HepG2 (cell line): ENCODE measurements at regions not wholly inside any gene's neighbourhood (a gene's known extent, or its start where the extent isn't known, plus 50 kb on each side); places are given as distances from the start of the nearest gene placed in this dataset.

ENCODE experiments used
- FOXA1 ChIP-seq, 2 experiments: fragments of 450-650 bp in 1 of 2; sonication (generic) in 1 of 2; formaldehyde crosslinking in 1 of 2; IDR thresholded peaks; 2 replicates each; pipeline versions ENCODE4 v1.4.0 to v1.6.1; 2016 to 2020; ENCODE audit warnings: missing genetic modification reagents in 1 of 2
- FOXA3 ChIP-seq: IDR thresholded peaks from 2 replicates; pipeline ENCODE4 v1.6.1; 2016; ENCODE audit warnings: missing genetic modification reagents, missing compliant biosample characterization
- TRIM24 ChIP-seq: sonication (generic); formaldehyde crosslinking; IDR thresholded peaks from 2 replicates; pipeline ENCODE4 v1.8.0; 2022; ENCODE audit warnings: mild to moderate bottlenecking, missing genetic modification reagents
- ZFP36L2 ChIP-seq: sonication (generic); formaldehyde crosslinking; IDR thresholded peaks from 2 replicates; pipeline ENCODE4 v1.4.0; 2020; ENCODE audit warnings: missing genetic modification reagents
- ZNF263 ChIP-seq: sonication (generic); formaldehyde crosslinking; IDR thresholded peaks from 2 replicates; pipeline ENCODE4 v1.4.0; 2020; ENCODE audit warnings: missing genetic modification reagents
- ZNF292 ChIP-seq: sonication (generic); formaldehyde crosslinking; IDR thresholded peaks from 2 replicates; pipeline ENCODE4 v1.8.1; 2022; ENCODE audit warnings: mild to moderate bottlenecking, low read depth, missing genetic modification reagents, borderline replicate concordance
- ZNF337 ChIP-seq: sonication (generic); formaldehyde crosslinking; IDR thresholded peaks from 2 replicates; pipeline ENCODE4 v1.5.1; 2020; ENCODE audit warnings: missing genetic modification reagents, low read depth, mild to moderate bottlenecking, borderline replicate concordance
- ZNF605 ChIP-seq: sonication (generic); formaldehyde crosslinking; IDR thresholded peaks from 2 replicates; pipeline ENCODE4 v1.8.0; 2022; ENCODE audit warnings: mild to moderate bottlenecking, missing genetic modification reagents
- ZNF737 ChIP-seq: sonication (generic); formaldehyde crosslinking; IDR thresholded peaks from 2 replicates; pipeline ENCODE4 v1.5.0; 2020; ENCODE audit warnings: missing genetic modification reagents, mild to moderate bottlenecking, borderline replicate concordance
- ZNF883 ChIP-seq: sonication (generic); formaldehyde crosslinking; IDR thresholded peaks from 2 replicates; pipeline ENCODE4 v1.5.1; 2020; ENCODE audit warnings: mild to moderate bottlenecking, missing genetic modification reagents; ENCODE audit errors: not compliant biosample characterization
- TF ChIP-seq, protein P1 (sequence below): sonication (generic); formaldehyde crosslinking; IDR thresholded peaks from 2 replicates; pipeline ENCODE4 v1.4.0; 2020; ENCODE audit warnings: mild to moderate bottlenecking, missing genetic modification reagents
- TF ChIP-seq, protein P2 (sequence below): sonication (generic); formaldehyde crosslinking; IDR thresholded peaks from 2 replicates; pipeline ENCODE4 v1.8.0; 2022; ENCODE audit warnings: mild to moderate bottlenecking, missing genetic modification reagents; ENCODE audit not compliant: insufficient replicate concordance
- TF ChIP-seq, protein P3 (sequence below): sonication (generic); formaldehyde crosslinking; IDR thresholded peaks from 2 replicates; pipeline ENCODE4 v1.4.0; 2020; ENCODE audit warnings: mild to moderate bottlenecking, low read depth, missing genetic modification reagents

DNA sequence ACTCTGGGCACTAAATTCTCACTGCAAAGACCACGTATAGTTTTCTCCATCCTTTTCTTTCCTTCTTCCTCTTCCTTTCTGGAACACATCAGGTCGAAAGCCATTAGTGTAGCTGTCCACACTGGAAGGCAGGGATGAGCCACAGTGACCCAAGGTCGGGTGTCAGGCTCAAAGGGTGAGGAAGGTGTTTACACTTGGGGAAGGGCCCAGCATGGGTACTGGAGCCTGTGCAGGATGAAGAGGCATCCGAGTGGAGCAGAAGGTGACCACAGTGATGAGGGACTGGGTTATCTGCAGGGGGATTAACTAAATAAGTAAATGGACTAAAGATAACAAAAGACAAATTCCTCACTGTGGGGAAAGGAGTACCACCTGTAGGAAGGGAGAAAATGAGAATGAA lies 164.0 kb downstream of the SOX9 start (continued):
- TF ChIP-seq, protein P1, sequence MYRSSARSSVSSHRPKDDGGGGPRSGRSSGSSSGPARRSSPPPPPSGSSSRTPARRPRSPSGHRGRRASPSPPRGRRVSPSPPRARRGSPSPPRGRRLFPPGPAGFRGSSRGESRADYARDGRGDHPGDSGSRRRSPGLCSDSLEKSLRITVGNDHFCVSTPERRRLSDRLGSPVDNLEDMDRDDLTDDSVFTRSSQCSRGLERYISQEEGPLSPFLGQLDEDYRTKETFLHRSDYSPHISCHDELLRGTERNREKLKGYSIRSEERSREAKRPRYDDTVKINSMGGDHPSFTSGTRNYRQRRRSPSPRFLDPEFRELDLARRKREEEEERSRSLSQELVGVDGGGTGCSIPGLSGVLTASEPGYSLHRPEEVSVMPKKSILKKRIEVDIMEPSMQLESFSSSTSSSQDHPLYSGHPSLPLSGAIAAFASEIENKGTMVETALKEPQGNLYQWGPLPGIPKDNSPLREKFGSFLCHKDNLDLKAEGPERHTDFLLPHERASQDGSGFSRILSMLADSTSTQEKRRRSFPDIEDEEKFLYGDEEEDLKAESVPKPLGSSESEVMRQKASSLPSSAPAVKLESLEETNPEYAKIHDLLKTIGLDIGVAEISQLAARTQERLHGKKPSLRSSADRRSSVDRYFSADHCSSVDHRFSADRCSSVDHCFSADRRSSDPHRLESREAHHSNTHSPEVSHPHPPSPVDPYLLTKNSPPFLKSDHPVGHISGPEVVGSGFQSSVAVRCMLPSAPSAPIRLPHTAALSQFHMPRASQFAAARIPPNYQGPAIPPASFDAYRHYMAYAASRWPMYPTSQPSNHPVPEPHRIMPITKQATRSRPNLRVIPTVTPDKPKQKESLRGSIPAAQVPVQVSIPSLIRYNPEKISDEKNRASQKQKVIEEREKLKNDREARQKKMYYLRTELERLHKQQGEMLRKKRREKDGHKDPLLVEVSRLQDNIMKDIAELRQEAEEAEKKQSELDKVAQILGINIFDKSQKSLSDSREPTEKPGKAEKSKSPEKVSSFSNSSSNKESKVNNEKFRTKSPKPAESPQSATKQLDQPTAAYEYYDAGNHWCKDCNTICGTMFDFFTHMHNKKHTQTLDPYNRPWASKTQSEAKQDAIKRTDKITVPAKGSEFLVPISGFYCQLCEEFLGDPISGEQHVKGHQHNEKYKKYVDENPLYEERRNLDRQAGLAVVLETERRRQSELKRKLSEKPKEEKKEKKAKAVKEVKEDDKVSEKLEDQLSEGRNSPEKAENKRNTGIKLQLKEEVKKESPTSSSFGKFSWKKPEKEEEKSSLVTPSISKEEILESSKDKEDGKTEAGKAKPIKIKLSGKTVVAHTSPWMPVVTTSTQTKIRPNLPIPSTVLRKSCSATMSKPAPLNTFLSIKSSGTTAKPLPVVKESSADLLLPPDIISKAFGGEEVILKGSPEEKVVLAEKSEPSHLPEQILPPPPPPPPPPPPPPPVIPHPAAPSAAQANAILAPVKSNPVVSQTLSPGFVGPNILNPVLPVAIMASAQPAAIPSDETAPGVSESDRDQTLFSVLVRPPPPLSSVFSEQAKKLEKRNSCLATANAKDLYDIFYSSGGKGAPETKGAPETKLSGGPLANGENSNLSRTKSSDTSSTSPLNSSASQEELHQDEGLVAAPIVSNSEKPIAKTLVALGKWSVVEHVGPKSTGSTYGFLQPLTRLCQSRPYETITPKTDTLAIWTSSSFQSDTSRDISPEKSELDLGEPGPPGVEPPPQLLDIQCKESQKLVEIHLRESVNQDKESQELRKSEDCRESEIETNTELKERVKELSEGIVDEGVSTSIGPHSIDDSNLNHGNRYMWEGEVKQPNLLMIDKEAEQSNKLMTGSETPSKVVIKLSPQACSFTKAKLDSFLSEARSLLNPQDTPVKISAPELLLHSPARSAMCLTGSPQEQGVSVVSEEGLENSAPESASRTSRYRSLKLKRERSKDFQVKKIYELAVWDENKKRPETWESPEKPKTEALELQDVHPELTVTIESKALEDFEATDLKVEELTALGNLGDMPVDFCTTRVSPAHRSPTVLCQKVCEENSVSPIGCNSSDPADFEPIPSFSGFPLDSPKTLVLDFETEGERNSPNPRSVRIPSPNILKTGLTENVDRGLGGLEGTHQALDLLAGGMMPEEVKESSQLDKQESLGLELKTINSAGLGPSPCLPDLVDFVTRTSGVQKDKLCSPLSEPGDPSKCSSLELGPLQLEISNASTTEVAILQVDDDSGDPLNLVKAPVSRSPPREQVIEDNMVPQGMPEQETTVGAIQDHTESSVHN (CRISPR knock-in tag), result no peak
- no peak for TF ChIP-seq ZNF883
- peak; percentile 13; the same call in 1 of the 2 replicates for TF ChIP-seq ZNF263 (CRISPR knock-in tag)
- TF ChIP-seq FOXA3 (CRISPR knock-in tag), result peak; percentile 66; the same call in 1 of the 2 replicates
- TF ChIP-seq, protein P2, sequence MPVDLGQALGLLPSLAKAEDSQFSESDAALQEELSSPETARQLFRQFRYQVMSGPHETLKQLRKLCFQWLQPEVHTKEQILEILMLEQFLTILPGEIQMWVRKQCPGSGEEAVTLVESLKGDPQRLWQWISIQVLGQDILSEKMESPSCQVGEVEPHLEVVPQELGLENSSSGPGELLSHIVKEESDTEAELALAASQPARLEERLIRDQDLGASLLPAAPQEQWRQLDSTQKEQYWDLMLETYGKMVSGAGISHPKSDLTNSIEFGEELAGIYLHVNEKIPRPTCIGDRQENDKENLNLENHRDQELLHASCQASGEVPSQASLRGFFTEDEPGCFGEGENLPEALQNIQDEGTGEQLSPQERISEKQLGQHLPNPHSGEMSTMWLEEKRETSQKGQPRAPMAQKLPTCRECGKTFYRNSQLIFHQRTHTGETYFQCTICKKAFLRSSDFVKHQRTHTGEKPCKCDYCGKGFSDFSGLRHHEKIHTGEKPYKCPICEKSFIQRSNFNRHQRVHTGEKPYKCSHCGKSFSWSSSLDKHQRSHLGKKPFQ (CRISPR knock-in tag), result no peak
- TF ChIP-seq, protein P3, sequence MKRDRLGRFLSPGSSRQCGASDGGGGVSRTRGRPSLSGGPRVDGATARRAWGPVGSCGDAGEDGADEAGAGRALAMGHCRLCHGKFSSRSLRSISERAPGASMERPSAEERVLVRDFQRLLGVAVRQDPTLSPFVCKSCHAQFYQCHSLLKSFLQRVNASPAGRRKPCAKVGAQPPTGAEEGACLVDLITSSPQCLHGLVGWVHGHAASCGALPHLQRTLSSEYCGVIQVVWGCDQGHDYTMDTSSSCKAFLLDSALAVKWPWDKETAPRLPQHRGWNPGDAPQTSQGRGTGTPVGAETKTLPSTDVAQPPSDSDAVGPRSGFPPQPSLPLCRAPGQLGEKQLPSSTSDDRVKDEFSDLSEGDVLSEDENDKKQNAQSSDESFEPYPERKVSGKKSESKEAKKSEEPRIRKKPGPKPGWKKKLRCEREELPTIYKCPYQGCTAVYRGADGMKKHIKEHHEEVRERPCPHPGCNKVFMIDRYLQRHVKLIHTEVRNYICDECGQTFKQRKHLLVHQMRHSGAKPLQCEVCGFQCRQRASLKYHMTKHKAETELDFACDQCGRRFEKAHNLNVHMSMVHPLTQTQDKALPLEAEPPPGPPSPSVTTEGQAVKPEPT (CRISPR knock-in tag), result no peak
- peak; percentile 27; the same call in 1 of the 2 replicates for TF ChIP-seq ZNF292 (CRISPR knock-in tag)
- TF ChIP-seq ZNF337 (CRISPR knock-in tag), result no peak
- no peak for TF ChIP-seq ZNF605 (CRISPR knock-in tag)
- no peak for TF ChIP-seq TRIM24 (CRISPR knock-in tag)
- no peak for TF ChIP-seq FOXA1 (IDR thresholded peaks at IDR 0.05)
- peak; percentile 66 for TF ChIP-seq FOXA1 (CRISPR knock-in tag; IDR thresholded peaks at IDR 0.05)
- no peak for TF ChIP-seq ZFP36L2
- TF ChIP-seq ZNF737 (CRISPR knock-in tag), result no peak
- TF ChIP-seq, all 625 proteins: peak for 9
